Ectodermal cell (in vitro differentiated cells): ENCODE measurements at regions not wholly inside any gene's neighbourhood (a gene's known extent, or its start where the extent isn't known, plus 50 kb on each side); places are given as distances from the start of the nearest gene placed in this dataset.
"Not testable (repeated sequence)": the region's sequence is repeated elsewhere in the genome, so short reads cannot be mapped to it uniquely, and the experiment has no call there.

Experiments
- H3K27ac ChIP-seq: 2 replicates; pipeline ENCODE4 v1.7.0; 2013; ENCODE audit warnings: mild to moderate bottlenecking, low read depth, low read length; ENCODE audit not compliant: insufficient read depth, poor library complexity, severe bottlenecking
- H3K27me3 ChIP-seq: 2 replicates; pipeline ENCODE4 v1.7.0; 2013; ENCODE audit warnings: mild to moderate bottlenecking, low read length; ENCODE audit not compliant: insufficient read depth, control insufficient read depth, poor library complexity, severe bottlenecking
- H3K36me3 ChIP-seq: one replicate; pipeline ENCODE4 v1.7.0; 2013; ENCODE audit warnings: low read length; ENCODE audit not compliant: control insufficient read depth, insufficient read depth
- H3K4me1 ChIP-seq: one replicate; pipeline ENCODE4 v1.7.0; 2013; ENCODE audit warnings: low read length; ENCODE audit not compliant: control insufficient read depth, insufficient read depth
- H3K4me3 ChIP-seq: 2 replicates; pipeline ENCODE4 v1.7.0; 2013; ENCODE audit warnings: low read depth, low read length, control low read depth; ENCODE audit not compliant: insufficient read depth
- H3K9me3 ChIP-seq: 2 replicates; pipeline ENCODE4 v1.7.0; 2013; ENCODE audit warnings: mild to moderate bottlenecking, low read length, moderate library complexity; ENCODE audit not compliant: control insufficient read depth
- WGBS, 2 experiments: methylation state at CpG; one replicate each; pipeline ENCODE4 v1.1.7; 2013; ENCODE audit warnings: missing lambda C conversion rate in 2 of 2; 5-methylcytosine and 5-hydroxymethylcytosine counted together

- H3K4me3 ChIP-seq = no peak overlapping the region
- WGBS, 2 experiments = 89 to 100% methylated on average over 1 of the region's 1 CpG
- H3K36me3 ChIP-seq = no peaks in the 10 kb centered on the region
- H3K9me3 ChIP-seq = no peaks in the 10 kb centered on the region
- H3K27ac ChIP-seq = no peak overlapping the region
- no peaks in the 10 kb centered on the region for H3K4me1 ChIP-seq
- H3K27me3 ChIP-seq = no peaks in the 10 kb centered on the region
Measured at GRCh38 chr18:56451188-56451587, 187.2 kb downstream of the TXNL1 start.

GRCh38 chr18:56448751-56449150 lies 189.6 kb downstream of the TXNL1 start:
- Histone ChIP-seq H3K36me3 (no peaks in the 10 kb centered on the region), H3K27me3 (no peaks in the 10 kb centered on the region), H3K9me3 (no peaks in the 10 kb centered on the region), H3K27ac (no peak overlapping the region), H3K4me3 (no peak overlapping the region), H3K4me1 (no peaks in the 10 kb centered on the region)
- WGBS, 2 experiments = 92% methylated on average over 5 of the region's 5 CpGs

GRCh38 chr18:56445422-56445821 lies 193.0 kb downstream of the TXNL1 start:
- Histone ChIP-seq H3K36me3 (no peaks in the 10 kb centered on the region), H3K27me3 (no peaks in the 10 kb centered on the region), H3K9me3 (no peaks in the 10 kb centered on the region), H3K4me1 (no peaks in the 10 kb centered on the region), H3K27ac (no peak overlapping the region), H3K4me3 (no peak overlapping the region)
- 88 to 92% methylated on average over 6 of the region's 6 CpGs for WGBS, 2 experiments

DNA sequence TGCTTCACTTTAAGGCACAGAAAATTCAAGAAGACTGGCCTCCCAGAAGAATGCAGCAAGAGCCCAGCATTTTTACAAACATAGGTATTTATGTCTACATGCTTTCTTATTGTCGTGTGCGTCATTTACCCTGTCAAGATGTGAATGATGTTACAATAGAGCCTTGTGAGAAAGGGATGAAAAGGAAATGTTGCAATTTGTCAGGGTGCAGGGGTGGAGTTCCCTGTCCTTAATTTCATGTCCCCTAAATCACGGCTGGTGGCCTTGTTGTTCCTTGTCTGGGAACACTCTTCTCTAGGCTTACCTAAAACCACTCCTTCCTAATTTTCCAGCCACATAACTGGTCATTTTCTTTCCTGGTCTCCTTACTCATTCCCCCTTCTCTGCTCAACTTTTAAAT lies 194.2 kb downstream of the TXNL1 start:
- Histone ChIP-seq H3K9me3 (no peaks in the 10 kb centered on the region), H3K4me3 (no peak overlapping the region), H3K4me1 (no peaks in the 10 kb centered on the region), H3K36me3 (no peaks in the 10 kb centered on the region), H3K27me3 (no peaks in the 10 kb centered on the region), H3K27ac (no peak overlapping the region)
- 94 to 98% methylated on average over 3 of the region's 3 CpGs for WGBS, 2 experiments

- Histone ChIP-seq H3K4me3 (no peak overlapping the region), H3K36me3 (no peaks in the 10 kb centered on the region), H3K9me3 (no peaks in the 10 kb centered on the region), H3K4me1 (no peaks in the 10 kb centered on the region), H3K27ac (no peak overlapping the region), H3K27me3 (no peaks in the 10 kb centered on the region)
- 82 to 85% methylated on average over 3 of the region's 3 CpGs for WGBS, 2 experiments
Measured at GRCh38 chr18:56443166-56443907, 195.1 kb downstream of the TXNL1 start.

GRCh38 chr18:56438480-56438879 lies 199.9 kb downstream of the TXNL1 start:
- WGBS, 2 experiments = 93 to 96% methylated on average over 2 of the region's 2 CpGs
- not testable (repeated sequence) for H3K27me3 ChIP-seq, H3K9me3 ChIP-seq, H3K36me3 ChIP-seq, H3K27ac ChIP-seq, H3K4me1 ChIP-seq, H3K4me3 ChIP-seq

DNA sequence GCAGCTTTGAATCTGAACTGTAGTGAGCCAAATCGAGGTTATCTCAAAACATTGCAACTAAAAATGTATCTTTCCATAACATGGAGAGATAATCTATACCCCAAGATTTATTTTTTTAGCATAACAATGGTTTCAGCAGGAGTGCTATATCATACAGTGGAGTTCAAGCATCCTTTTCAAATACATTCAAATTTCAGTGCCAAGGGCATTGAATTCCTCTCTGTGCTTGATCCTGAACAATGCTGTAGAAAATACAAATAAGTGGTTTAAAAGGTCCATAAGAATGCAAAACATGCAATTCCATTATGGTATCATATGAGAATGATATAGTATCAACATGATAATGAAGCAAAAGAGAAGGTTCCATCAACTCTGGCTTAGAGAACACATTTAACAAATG lies 201.7 kb downstream of the TXNL1 start:
- Histone ChIP-seq H3K4me1 (no peaks in the 10 kb centered on the region), H3K4me3 (no peak overlapping the region), H3K9me3 (no peaks in the 10 kb centered on the region), H3K36me3 (no peaks in the 10 kb centered on the region), H3K27ac (no peak overlapping the region), H3K27me3 (no peaks in the 10 kb centered on the region)
- WGBS, 2 experiments = 78% methylated on average over 1 of the region's 1 CpG

- Histone ChIP-seq H3K4me3 (no peak overlapping the region), H3K27ac (no peak overlapping the region), H3K4me1 (no peaks in the 10 kb centered on the region), H3K27me3 (no peaks in the 10 kb centered on the region), H3K36me3 (no peaks in the 10 kb centered on the region), H3K9me3 (no peaks in the 10 kb centered on the region)
- 86 to 90% methylated on average over 3 of the region's 3 CpGs for WGBS, 2 experiments
Measured at GRCh38 chr18:56433919-56434318, 204.5 kb downstream of the TXNL1 start.

DNA sequence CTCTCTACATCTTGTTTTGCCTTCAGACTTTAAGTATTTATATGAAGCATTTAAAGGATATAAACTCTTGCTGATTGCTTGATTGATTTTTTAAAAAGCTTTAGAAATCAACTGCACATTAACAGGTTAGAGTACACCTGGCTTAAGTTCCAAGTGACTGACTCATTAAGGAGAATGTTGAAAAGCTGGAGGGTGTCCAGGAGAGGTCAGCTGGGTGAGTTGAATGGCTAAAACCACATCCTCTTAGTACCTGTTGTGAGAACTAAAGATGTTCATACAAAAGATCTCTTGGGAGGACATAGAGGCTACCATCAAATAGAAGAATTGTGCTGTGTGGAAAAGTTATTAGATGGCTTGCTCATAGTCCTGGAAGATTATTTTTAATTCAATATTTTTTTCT lies 206.8 kb downstream of the TXNL1 start:
- no peak overlapping the region for H3K4me3 ChIP-seq
- H3K27ac ChIP-seq = no peak overlapping the region
- no peaks in the 10 kb centered on the region for H3K27me3 ChIP-seq
- H3K9me3 ChIP-seq = no peaks in the 10 kb centered on the region
- no peaks in the 10 kb centered on the region for H3K36me3 ChIP-seq
- no peaks in the 10 kb centered on the region for H3K4me1 ChIP-seq

DNA sequence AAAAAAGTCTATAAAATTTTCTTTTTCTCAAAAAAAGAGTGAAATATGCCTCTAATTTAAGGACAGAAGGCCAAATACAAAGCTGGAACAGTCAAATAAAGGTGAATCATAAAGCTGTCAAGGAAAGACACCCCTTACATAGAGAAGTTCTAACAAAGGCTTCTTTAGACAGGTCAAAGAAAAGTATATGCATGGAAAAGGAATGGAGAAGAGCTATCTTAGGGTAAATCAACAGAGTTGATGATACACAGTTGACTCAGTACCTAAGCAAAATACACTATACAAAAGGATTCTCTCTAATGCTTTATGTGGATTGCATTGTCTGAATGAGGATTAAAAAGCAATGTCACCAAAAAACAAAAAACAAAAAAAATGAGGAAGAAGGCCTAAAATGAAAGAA lies 214.8 kb downstream of the TXNL1 start:
- Histone ChIP-seq H3K27me3 (no peaks in the 10 kb centered on the region), H3K4me1 (no peaks in the 10 kb centered on the region), H3K36me3 (no peaks in the 10 kb centered on the region), H3K9me3 (no peaks in the 10 kb centered on the region), H3K27ac (no peak overlapping the region), H3K4me3 (no peak overlapping the region)

DNA sequence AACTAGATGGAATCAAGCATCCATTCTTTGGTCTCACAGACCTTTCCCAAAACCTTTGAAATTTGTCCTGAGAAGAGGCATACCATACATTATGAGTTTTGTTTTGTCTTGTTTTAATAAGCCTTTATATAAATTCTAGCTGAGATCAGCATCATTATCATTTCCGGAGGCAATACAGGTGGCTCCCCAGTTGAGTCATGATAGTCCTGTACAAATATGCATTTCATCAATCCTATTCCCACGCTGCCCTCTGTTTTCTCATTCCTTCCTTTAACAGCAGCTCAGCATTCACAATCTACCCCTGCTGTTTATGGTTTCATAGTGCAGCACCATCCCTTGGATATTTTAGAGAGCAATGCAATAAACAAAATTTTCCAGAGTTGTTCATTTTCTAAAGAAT lies 216.7 kb downstream of the TXNL1 start:
- H3K9me3 ChIP-seq = no peaks in the 10 kb centered on the region
- no peaks in the 10 kb centered on the region for H3K4me1 ChIP-seq
- WGBS, 2 experiments = 88 to 93% methylated on average over 2 of the region's 2 CpGs

More for the DNA sequence above, 216.7 kb downstream of the TXNL1 start:
- Histone ChIP-seq H3K27me3 (no peaks in the 10 kb centered on the region), H3K4me3 (no peak overlapping the region), H3K27ac (no peak overlapping the region), H3K36me3 (no peaks in the 10 kb centered on the region)
